A172 (cell line): ENCODE measurements at regions not wholly inside any gene's neighbourhood (a gene's known extent, or its start where the extent isn't known, plus 50 kb on each side); places are given as distances from the start of the nearest gene placed in this dataset.

ENCODE experiments used
- DNase-seq: peaks from one replicate; pipeline ENCODE4 v3.0.0-alpha.2; 2015; ENCODE audit warnings: low spot score

- no peak for DNase-seq
Measured at GRCh38 chr11:112856133-112856532, 105.1 kb upstream of the NCAM1 start.

GRCh38 chr11:112856591-112856990 is 104.6 kb upstream of the NCAM1 start:
- DNase-seq: peak; percentile 13

- DNase-seq: no peak
Measured at GRCh38 chr11:112858289-112859023, 102.8 kb upstream of the NCAM1 start.

- no peak for DNase-seq
Measured at GRCh38 chr11:112859787-112860186, 101.4 kb upstream of the NCAM1 start.

GRCh38 chr11:112861356-112861755 is 99.9 kb upstream of the NCAM1 start:
- no peak for DNase-seq

- no peak for DNase-seq
Measured at GRCh38 chr11:112863305-112863704, 97.9 kb upstream of the NCAM1 start.

- DNase-seq: no peak
Measured at GRCh38 chr11:112864672-112865071, 96.5 kb upstream of the NCAM1 start.

GRCh38 chr11:112871909-112872500 is 89.2 kb upstream of the NCAM1 start:
- peak; percentile 4 for DNase-seq

GRCh38 chr11:112874980-112875379 is 86.2 kb upstream of the NCAM1 start:
- no peak for DNase-seq

GRCh38 chr11:112877581-112877980 is 83.6 kb upstream of the NCAM1 start:
- DNase-seq: no peak

- DNase-seq: no peak
Measured at GRCh38 chr11:112878033-112878601, 83.1 kb upstream of the NCAM1 start.

GRCh38 chr11:112880495-112880894 is 80.7 kb upstream of the NCAM1 start:
- no peak for DNase-seq

- DNase-seq: peak; percentile 83
Measured at GRCh38 chr11:112881461-112881860, 79.8 kb upstream of the NCAM1 start.

- no peak for DNase-seq
Measured at GRCh38 chr11:112882494-112883381, 78.5 kb upstream of the NCAM1 start.

GRCh38 chr11:112884012-112884767 is 77.0 kb upstream of the NCAM1 start:
- no peak for DNase-seq

GRCh38 chr11:112885744-112886433 is 75.3 kb upstream of the NCAM1 start:
- peak; percentile 47 for DNase-seq

GRCh38 chr11:112886434-112887370 is 74.5 kb upstream of the NCAM1 start:
- DNase-seq: no peak

GRCh38 chr11:112889446-112889845 is 71.8 kb upstream of the NCAM1 start:
- DNase-seq: no peak

- DNase-seq: no peak
Measured at GRCh38 chr11:112899235-112900006, 61.8 kb upstream of the NCAM1 start.
